ENCODE measurements at regions not wholly inside any gene's neighbourhood (a gene's known extent, or its start where the extent isn't known, plus 50 kb on each side); places are given as distances from the start of the nearest gene placed in this dataset.

GRCh38 chr11:37483761-37484160 lies 885.7 kb upstream of the RAG2 start:
- H3K9me2 ChIP-seq (ENCODE audit: insufficient read depth), result no peaks in the 10 kb centered on the region
- H3K36me3 ChIP-seq (ENCODE audit: low read depth), result no peaks in the 10 kb centered on the region
- no peak for TF ChIP-seq EZH2 (IDR thresholded peaks at IDR 0.05; ENCODE audit: insufficient read depth, poor library complexity, severe bottlenecking)
- no peak for TF ChIP-seq EZH2phosphoT487 (IDR thresholded peaks at IDR 0.05; ENCODE audit: insufficient read depth, low read depth)
- H3K4me3 ChIP-seq, result no peak overlapping the region
- H3K4me1 ChIP-seq (ENCODE audit: insufficient read depth), result no peaks in the 10 kb centered on the region
- no peaks in the 10 kb centered on the region for H4K20me1 ChIP-seq (ENCODE audit: insufficient read depth)
- H3F3A ChIP-seq (ENCODE audit: insufficient read depth), result no peaks in the 10 kb centered on the region
- in situ Hi-C loops (cut with MboI), result no loop called here
- H3K4me2 ChIP-seq (ENCODE audit: unreplicated experiment), result no peak overlapping the region
- no peaks in the 10 kb centered on the region for H3K79me2 ChIP-seq (ENCODE audit: insufficient read depth)
- WGBS, 2 experiments (ENCODE audit: low coverage in 1 of 2, low lambda C conversion rate in 2 of 2, missing lambda C conversion rate in 2 of 2), result 41 to 46% methylated on average over 1 of the region's 1 CpG
- H3K27me3 ChIP-seq (replicated peaks; ENCODE audit: insufficient read depth), result no peaks in the 10 kb centered on the region
- no peak overlapping the region for H2AFZ ChIP-seq
- H3K9me3 ChIP-seq (ENCODE audit: low read depth), result no peaks in the 10 kb centered on the region
- H3K9ac ChIP-seq, result no peak overlapping the region
- DNase-seq, result no peak
- H3K27ac ChIP-seq, result no peak overlapping the region

- Histone ChIP-seq H3K4me2 (ENCODE audit: unreplicated experiment) (no peak overlapping the region), H3K9me3 (ENCODE audit: low read depth) (no peaks in the 10 kb centered on the region), H4K20me1 (ENCODE audit: insufficient read depth) (no peaks in the 10 kb centered on the region), H3K9ac (no peak overlapping the region), H3K4me3 (no peak overlapping the region), H2AFZ (no peak overlapping the region), H3K79me2 (ENCODE audit: insufficient read depth) (no peaks in the 10 kb centered on the region), H3F3A (ENCODE audit: insufficient read depth) (no peaks in the 10 kb centered on the region), H3K27me3 (replicated peaks; ENCODE audit: insufficient read depth) (no peaks in the 10 kb centered on the region), H3K36me3 (ENCODE audit: low read depth) (no peaks in the 10 kb centered on the region), H3K9me2 (ENCODE audit: insufficient read depth) (no peaks in the 10 kb centered on the region), H3K27ac (no peak overlapping the region), H3K4me1 (ENCODE audit: insufficient read depth) (no peaks in the 10 kb centered on the region)
- WGBS, 2 experiments (ENCODE audit: low coverage in 1 of 2, low lambda C conversion rate in 2 of 2, missing lambda C conversion rate in 2 of 2), result 5 to 6% methylated on average over 2 of the region's 2 CpGs
- in situ Hi-C loops (cut with MboI), result no loop called here
- TF ChIP-seq EZH2 (IDR thresholded peaks at IDR 0.05; ENCODE audit: insufficient read depth, poor library complexity, severe bottlenecking) (no peak), EZH2phosphoT487 (IDR thresholded peaks at IDR 0.05; ENCODE audit: insufficient read depth, low read depth) (no peak)
- DNase-seq, result no peak
Observed at GRCh38 chr11:37474889-37475288, 876.9 kb upstream of the RAG2 start.

- WGBS, 2 experiments (ENCODE audit: low coverage in 1 of 2, low lambda C conversion rate in 2 of 2, missing lambda C conversion rate in 2 of 2), result 51 to 52% methylated on average over 4 of the region's 4 CpGs
Observed at GRCh38 chr11:37468344-37468743, 870.3 kb upstream of the RAG2 start.

GRCh38 chr11:37465221-37465620 lies 867.2 kb upstream of the RAG2 start:
- Histone ChIP-seq H3K27ac (no peak overlapping the region), H3K36me3 (ENCODE audit: low read depth) (no peaks in the 10 kb centered on the region), H3K27me3 (replicated peaks; ENCODE audit: insufficient read depth) (no peaks in the 10 kb centered on the region), H3K4me1 (ENCODE audit: insufficient read depth) (no peaks in the 10 kb centered on the region), H3K9me3 (ENCODE audit: low read depth) (peaks cover 3% of the 10 kb centered on the region), H3K9me2 (ENCODE audit: insufficient read depth) (no peaks in the 10 kb centered on the region), H3K79me2 (ENCODE audit: insufficient read depth) (no peaks in the 10 kb centered on the region), H3K4me2 (ENCODE audit: unreplicated experiment) (no peak overlapping the region), H2AFZ (no peak overlapping the region), H3K9ac (no peak overlapping the region), H4K20me1 (ENCODE audit: insufficient read depth) (no peaks in the 10 kb centered on the region), H3F3A (ENCODE audit: insufficient read depth) (no peaks in the 10 kb centered on the region), H3K4me3 (no peak overlapping the region)
- DNase-seq, result no peak
- in situ Hi-C loops (cut with MboI), result no loop called here
- no peak for TF ChIP-seq EZH2phosphoT487 (IDR thresholded peaks at IDR 0.05; ENCODE audit: insufficient read depth, low read depth)
- no peak for TF ChIP-seq EZH2 (IDR thresholded peaks at IDR 0.05; ENCODE audit: insufficient read depth, poor library complexity, severe bottlenecking)

More at GRCh38 chr11:37468344-37468743, 870.3 kb upstream of the RAG2 start:
- Histone ChIP-seq H3K36me3 (ENCODE audit: low read depth) (no peaks in the 10 kb centered on the region), H3K27ac (no peak overlapping the region), H3F3A (ENCODE audit: insufficient read depth) (no peaks in the 10 kb centered on the region), H3K4me3 (no peak overlapping the region), H3K79me2 (ENCODE audit: insufficient read depth) (no peaks in the 10 kb centered on the region), H3K9me2 (ENCODE audit: insufficient read depth) (no peaks in the 10 kb centered on the region), H3K4me1 (ENCODE audit: insufficient read depth) (no peaks in the 10 kb centered on the region), H4K20me1 (ENCODE audit: insufficient read depth) (no peaks in the 10 kb centered on the region), H3K9me3 (ENCODE audit: low read depth) (no peaks in the 10 kb centered on the region), H2AFZ (no peak overlapping the region), H3K4me2 (ENCODE audit: unreplicated experiment) (no peak overlapping the region), H3K9ac (no peak overlapping the region), H3K27me3 (replicated peaks; ENCODE audit: insufficient read depth) (no peaks in the 10 kb centered on the region)
- in situ Hi-C loops (cut with MboI), result no loop called here
- DNase-seq, result no peak
- TF ChIP-seq EZH2 (IDR thresholded peaks at IDR 0.05; ENCODE audit: insufficient read depth, poor library complexity, severe bottlenecking) (no peak), EZH2phosphoT487 (IDR thresholded peaks at IDR 0.05; ENCODE audit: insufficient read depth, low read depth) (no peak)

- Histone ChIP-seq H2AFZ (no peak overlapping the region), H4K20me1 (ENCODE audit: insufficient read depth) (no peaks in the 10 kb centered on the region), H3K36me3 (ENCODE audit: low read depth) (no peaks in the 10 kb centered on the region), H3K27ac (no peak overlapping the region), H3K79me2 (ENCODE audit: insufficient read depth) (no peaks in the 10 kb centered on the region), H3K27me3 (replicated peaks; ENCODE audit: insufficient read depth) (no peaks in the 10 kb centered on the region), H3F3A (ENCODE audit: insufficient read depth) (no peaks in the 10 kb centered on the region), H3K4me2 (ENCODE audit: unreplicated experiment) (no peak overlapping the region), H3K4me1 (ENCODE audit: insufficient read depth) (no peaks in the 10 kb centered on the region), H3K9me3 (ENCODE audit: low read depth) (peaks cover 6% of the 10 kb centered on the region), H3K9ac (no peak overlapping the region), H3K9me2 (ENCODE audit: insufficient read depth) (no peaks in the 10 kb centered on the region), H3K4me3 (no peak overlapping the region)
- in situ Hi-C loops (cut with MboI), result no loop called here
- no peak for DNase-seq
- TF ChIP-seq EZH2 (IDR thresholded peaks at IDR 0.05; ENCODE audit: insufficient read depth, poor library complexity, severe bottlenecking) (no peak), EZH2phosphoT487 (IDR thresholded peaks at IDR 0.05; ENCODE audit: insufficient read depth, low read depth) (no peak)
- 49 to 56% methylated on average over 2 of the region's 2 CpGs for WGBS, 2 experiments (ENCODE audit: low coverage in 1 of 2, low lambda C conversion rate in 2 of 2, missing lambda C conversion rate in 2 of 2)
Observed at GRCh38 chr11:37459456-37459855, 861.4 kb upstream of the RAG2 start.

All from GM23248 (cell line).